Kidney epithelial cell (primary cell): ENCODE measurements at regions not wholly inside any gene's neighbourhood (a gene's known extent, or its start where the extent isn't known, plus 50 kb on each side); places are given as distances from the start of the nearest gene placed in this dataset.

Experiments
- DNase-seq: peaks from one replicate; pipeline ENCODE4 v3.0.0-alpha.2; 2010; ENCODE audit warnings: low read depth
- H3K27me3 ChIP-seq: 2 replicates; pipeline ENCODE4 v1.6.0; 2011; ENCODE audit warnings: low read length; ENCODE audit not compliant: control insufficient read depth, insufficient read depth
- H3K36me3 ChIP-seq: 2 replicates; pipeline ENCODE4 v1.5.1; 2011; ENCODE audit warnings: low read length; ENCODE audit not compliant: control insufficient read depth, insufficient read depth
- H3K4me3 ChIP-seq: 2 replicates; pipeline ENCODE4 v1.5.1; 2011; ENCODE audit warnings: low read depth, mild to moderate bottlenecking, control low read depth, low read length
- CTCF ChIP-seq: IDR thresholded peaks from 2 replicates; pipeline ENCODE4 v1.5.1; 2011; ENCODE audit warnings: mild to moderate bottlenecking, moderate library complexity, low read length, control low read depth, inconsistent platforms; ENCODE audit not compliant: insufficient read depth, poor library complexity, severe bottlenecking

- Histone ChIP-seq H3K4me3 (no peak overlapping the region), H3K36me3 (no peaks in the 10 kb centered on the region), H3K27me3 (no peaks in the 10 kb centered on the region)
- no peak for TF ChIP-seq CTCF
- no peak for DNase-seq
Measured at GRCh38 chr7:48872548-48872947, 51.8 kb upstream of the CDC14C start.
